ENCODE measurements at regions not wholly inside any gene's neighbourhood (a gene's known extent, or its start where the extent isn't known, plus 50 kb on each side); places are given as distances from the start of the nearest gene placed in this dataset.
"Not testable (repeated sequence)": the region's sequence is repeated elsewhere in the genome, so short reads cannot be mapped to it uniquely, and the experiment has no call there.

DNA sequence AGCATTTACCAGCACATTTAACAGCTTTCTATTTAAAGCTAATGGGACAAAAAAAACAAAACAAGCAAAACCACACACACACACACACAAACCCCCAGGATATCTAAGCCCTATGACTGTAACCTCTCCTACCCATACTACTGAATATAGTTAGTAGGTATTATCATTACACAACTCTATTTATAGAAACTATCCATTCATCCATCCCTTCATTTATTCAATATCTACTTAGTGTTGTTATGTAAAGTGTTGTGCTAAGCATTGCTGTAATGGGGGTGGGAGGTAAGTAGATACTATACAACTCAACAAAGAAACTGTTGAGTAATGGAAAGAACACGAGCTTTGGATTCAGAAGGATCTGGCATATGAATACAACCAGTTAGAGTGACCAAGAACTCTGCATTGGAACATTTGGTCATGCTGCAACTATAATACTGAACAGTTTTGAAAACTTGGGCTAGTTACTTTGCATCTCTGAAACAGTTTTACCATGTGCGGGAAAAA is 82.3 kb upstream of the ZNF608 start:
- no peaks in the 10 kb centered on the region for H3K27me3 ChIP-seq (ENCODE audit: control insufficient read depth, insufficient read depth, low read length)
- H3K36me3 ChIP-seq (ENCODE audit: control insufficient read depth, insufficient read depth, low read length) = no peaks in the 10 kb centered on the region
- TF ChIP-seq, protein P1, sequence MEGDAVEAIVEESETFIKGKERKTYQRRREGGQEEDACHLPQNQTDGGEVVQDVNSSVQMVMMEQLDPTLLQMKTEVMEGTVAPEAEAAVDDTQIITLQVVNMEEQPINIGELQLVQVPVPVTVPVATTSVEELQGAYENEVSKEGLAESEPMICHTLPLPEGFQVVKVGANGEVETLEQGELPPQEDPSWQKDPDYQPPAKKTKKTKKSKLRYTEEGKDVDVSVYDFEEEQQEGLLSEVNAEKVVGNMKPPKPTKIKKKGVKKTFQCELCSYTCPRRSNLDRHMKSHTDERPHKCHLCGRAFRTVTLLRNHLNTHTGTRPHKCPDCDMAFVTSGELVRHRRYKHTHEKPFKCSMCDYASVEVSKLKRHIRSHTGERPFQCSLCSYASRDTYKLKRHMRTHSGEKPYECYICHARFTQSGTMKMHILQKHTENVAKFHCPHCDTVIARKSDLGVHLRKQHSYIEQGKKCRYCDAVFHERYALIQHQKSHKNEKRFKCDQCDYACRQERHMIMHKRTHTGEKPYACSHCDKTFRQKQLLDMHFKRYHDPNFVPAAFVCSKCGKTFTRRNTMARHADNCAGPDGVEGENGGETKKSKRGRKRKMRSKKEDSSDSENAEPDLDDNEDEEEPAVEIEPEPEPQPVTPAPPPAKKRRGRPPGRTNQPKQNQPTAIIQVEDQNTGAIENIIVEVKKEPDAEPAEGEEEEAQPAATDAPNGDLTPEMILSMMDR (IDR thresholded peaks at IDR 0.05; ENCODE audit: insufficient read depth, low read length, poor library complexity, severe bottlenecking) = no peak
- no peak for DNase-seq (ENCODE audit: low read depth)
- no peak overlapping the region for H3K4me3 ChIP-seq (ENCODE audit: low read depth, low read length)

DNA sequence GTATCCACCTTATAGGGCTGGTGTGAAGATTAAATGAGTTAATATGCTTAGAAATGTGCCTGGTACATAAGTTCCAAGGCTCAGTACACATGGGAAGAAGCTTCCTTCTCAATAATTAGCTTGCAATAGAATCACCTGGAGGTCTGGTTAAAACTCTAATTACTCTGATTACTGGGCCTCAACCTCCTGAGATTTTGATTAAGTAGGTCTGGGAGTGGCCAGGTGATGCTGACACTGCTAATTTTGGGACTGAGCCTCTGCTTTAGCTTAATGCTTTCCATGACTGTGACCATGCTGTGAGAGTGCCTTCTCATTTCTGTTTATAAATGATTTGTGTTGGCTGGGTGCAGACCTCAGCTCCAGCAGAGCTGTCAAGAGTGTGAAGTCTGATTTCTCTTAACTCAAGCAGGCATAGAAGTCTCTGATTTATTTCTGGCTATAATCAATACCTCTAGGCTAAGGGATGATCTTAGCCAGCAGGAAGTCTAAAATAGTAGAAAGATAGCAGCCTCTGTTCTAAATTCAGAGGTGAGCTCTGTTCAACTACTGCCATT is 85.3 kb upstream of the ZNF608 start:
- no peak for DNase-seq (ENCODE audit: low read depth)
- Histone ChIP-seq H3K27me3 (ENCODE audit: control insufficient read depth, insufficient read depth, low read length) (no peaks in the 10 kb centered on the region), H3K36me3 (ENCODE audit: control insufficient read depth, insufficient read depth, low read length) (no peaks in the 10 kb centered on the region), H3K4me3 (ENCODE audit: low read depth, low read length) (no peak overlapping the region)
- TF ChIP-seq, protein P1 (IDR thresholded peaks at IDR 0.05; ENCODE audit: insufficient read depth, low read length, poor library complexity, severe bottlenecking) = no peak

DNA sequence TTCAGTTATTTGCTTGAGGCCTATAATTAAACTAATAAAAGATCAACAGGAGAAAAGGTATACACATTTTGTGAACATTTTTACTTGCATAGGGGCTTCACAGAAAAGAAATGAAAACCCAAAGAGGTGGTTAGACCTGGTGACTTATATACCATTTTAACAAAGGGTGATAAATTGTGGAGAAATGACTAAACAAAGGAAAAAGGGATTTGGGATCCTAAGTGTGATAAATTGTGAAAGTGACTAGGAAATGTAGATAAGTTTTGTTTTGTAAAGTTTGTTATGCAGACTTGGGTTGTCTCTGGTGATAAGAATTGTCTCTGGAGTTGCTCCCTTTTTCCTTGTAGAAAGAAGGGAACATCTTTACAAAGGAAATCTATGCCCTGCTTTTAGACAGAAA is 86.1 kb upstream of the ZNF608 start:
- H3K4me3 ChIP-seq (ENCODE audit: low read depth, low read length) = no peak overlapping the region
- no peaks in the 10 kb centered on the region for H3K36me3 ChIP-seq (ENCODE audit: control insufficient read depth, insufficient read depth, low read length)
- DNase-seq (ENCODE audit: low read depth) = no peak
- TF ChIP-seq, protein P1 (IDR thresholded peaks at IDR 0.05; ENCODE audit: insufficient read depth, low read length, poor library complexity, severe bottlenecking) = no peak
- no peaks in the 10 kb centered on the region for H3K27me3 ChIP-seq (ENCODE audit: control insufficient read depth, insufficient read depth, low read length)

DNA sequence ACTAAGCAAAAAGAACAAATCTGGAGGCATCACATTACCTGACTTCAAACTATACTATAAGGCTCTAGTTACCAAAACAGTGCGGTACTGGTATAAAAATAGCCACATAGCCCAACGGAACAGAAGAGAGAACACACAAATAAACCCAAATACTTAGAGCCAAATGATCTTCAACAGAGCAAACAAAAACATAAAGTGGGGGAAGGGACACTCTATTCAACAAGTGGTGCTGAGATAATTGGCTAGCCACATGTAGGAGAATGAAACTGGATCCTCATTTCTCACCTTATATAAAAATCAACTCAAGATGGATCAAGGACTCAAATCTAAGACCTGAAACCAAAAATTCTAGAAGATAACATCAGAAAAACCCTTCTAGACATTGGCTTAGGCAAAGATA is 89.9 kb upstream of the ZNF608 start:
- not testable (repeated sequence) for DNase-seq (ENCODE audit: low read depth); H3K27me3 ChIP-seq (ENCODE audit: control insufficient read depth, insufficient read depth, low read length); H3K4me3 ChIP-seq (ENCODE audit: low read depth, low read length); H3K36me3 ChIP-seq (ENCODE audit: control insufficient read depth, insufficient read depth, low read length)

DNA sequence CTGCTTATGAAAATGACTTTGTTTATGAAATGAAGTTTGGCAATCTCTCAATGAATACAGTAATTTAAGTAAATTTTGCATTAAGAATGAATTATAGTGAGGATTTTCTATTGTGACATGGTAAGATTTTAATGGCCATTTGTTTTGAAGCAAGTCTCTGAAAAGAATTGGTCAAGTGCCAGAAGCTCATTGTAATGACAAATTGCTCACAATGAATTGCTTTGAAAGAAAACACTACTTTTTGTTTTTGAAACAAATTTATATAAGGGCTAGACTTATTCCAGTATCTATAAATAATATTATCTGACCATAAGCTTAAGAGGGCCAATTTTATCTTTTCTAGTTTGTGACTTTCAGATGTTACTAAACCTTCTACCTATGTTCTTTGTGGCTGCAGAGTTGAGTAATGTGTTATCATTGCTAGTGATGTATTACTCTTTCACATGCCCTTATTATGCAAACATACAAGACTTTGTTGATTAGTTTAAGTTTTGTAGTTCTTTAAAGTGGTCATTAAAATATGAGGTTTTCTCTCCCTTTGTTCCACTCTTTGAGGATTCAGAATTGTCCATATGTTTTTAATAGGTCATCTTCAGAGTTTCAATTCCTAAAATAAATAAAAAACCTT is 93.0 kb upstream of the ZNF608 start:
- TF ChIP-seq, protein P1 (IDR thresholded peaks at IDR 0.05; ENCODE audit: insufficient read depth, low read length, poor library complexity, severe bottlenecking) = no peak
- no peak overlapping the region for H3K4me3 ChIP-seq (ENCODE audit: low read depth, low read length)
- H3K36me3 ChIP-seq (ENCODE audit: control insufficient read depth, insufficient read depth, low read length) = no peaks in the 10 kb centered on the region
- no peak for DNase-seq (ENCODE audit: low read depth)
- H3K27me3 ChIP-seq (ENCODE audit: control insufficient read depth, insufficient read depth, low read length) = no peaks in the 10 kb centered on the region

DNA sequence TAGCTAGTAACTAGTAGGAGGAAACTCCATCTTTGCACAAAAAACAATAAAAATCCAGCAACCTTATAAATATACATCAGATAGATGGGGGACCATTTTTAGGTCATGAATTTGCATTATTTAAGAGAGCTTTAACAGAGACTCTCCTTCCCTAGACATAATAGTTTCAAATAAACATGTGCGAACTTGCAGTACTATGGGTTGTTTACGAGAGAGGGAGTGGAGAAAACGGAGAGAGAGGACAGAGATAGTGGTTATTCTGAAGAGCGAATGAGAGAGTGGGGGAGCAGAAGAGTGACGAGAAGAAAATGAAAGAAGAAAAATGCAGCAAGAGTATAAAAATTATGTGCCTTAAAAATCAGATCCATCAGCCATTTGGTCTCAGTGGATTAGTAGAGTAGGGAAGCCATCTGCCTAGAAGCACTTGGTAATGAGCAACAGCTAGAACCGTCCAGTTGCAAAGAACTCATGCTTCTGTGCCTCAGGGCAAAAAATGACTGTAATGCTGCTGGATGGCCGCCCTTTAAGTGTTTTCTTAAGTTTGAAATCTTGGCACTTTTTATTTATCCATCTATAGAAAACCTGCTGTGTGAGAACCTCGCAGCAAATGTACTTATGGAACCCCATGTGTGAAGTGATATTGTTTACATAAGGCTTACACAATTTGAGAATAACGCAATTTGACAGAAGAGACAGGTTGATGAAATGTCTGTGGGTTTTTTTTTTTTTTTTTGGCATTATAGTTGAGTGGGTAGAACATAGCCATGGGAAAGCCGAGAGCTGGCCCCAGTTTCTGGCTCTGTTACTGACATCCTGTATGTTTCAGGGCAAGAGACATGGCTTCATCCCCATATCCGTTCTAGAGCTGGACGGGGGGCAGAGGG is 95.6 kb upstream of the ZNF608 start:
- Histone ChIP-seq H3K36me3 (ENCODE audit: control insufficient read depth, insufficient read depth, low read length) (no peaks in the 10 kb centered on the region), H3K4me3 (ENCODE audit: low read depth, low read length) (no peak overlapping the region), H3K27me3 (ENCODE audit: control insufficient read depth, insufficient read depth, low read length) (no peaks in the 10 kb centered on the region)
- DNase-seq (ENCODE audit: low read depth) = no peak
- TF ChIP-seq, protein P1 (IDR thresholded peaks at IDR 0.05; ENCODE audit: insufficient read depth, low read length, poor library complexity, severe bottlenecking) = no peak

Data from kidney epithelial cell (primary cell).